H1 (cell line): ENCODE measurements at regions not wholly inside any gene's neighbourhood (a gene's known extent, or its start where the extent isn't known, plus 50 kb on each side); places are given as distances from the start of the nearest gene placed in this dataset.

Experiments used
- CTCF ChIA-PET: fragments of 300-600 bp; sonication (Branson Sonifier 250); formaldehyde crosslinking; loops from one replicate; lab custom pipeline; 2021; ENCODE audit not compliant: partially characterized antibody; lab: Charles Lee
- POLR2A ChIA-PET: fragments of 300-600 bp; sonication (Branson Sonifier 250); formaldehyde crosslinking; loops from one replicate; lab custom pipeline; 2021; ENCODE audit warnings: inconsistent platforms; ENCODE audit not compliant: partially characterized antibody; lab: Charles Lee
- DNase-seq, 2 experiments: peaks; one replicate each; pipeline versions ENCODE4 v3.0.0 to v3.0.0-alpha.2; 2010 to 2022; ENCODE audit warnings: low spot score in 2 of 2, low read depth in 1 of 2, mixed read lengths in 1 of 2
- FAIRE-seq: peaks from 2 replicates; lab custom pipeline; 2011; peaks lifted over from hg19 to GRCh38; lab: Jason Lieb, UNC
- H2AFZ ChIP-seq: 2 replicates; pipeline ENCODE4 v1.8.1; 2012; ENCODE audit warnings: low read length, inconsistent platforms
- H2AK5ac ChIP-seq: 2 replicates; pipeline ENCODE4 v1.6.1; 2013; ENCODE audit warnings: low read depth, low read length
- H2BK120ac ChIP-seq: replicated peaks from 2 replicates; pipeline ENCODE3; 2013; ENCODE audit warnings: low read depth, low read length, inconsistent platforms
- H2BK12ac ChIP-seq: 2 replicates; pipeline ENCODE4 v1.6.1; 2013; ENCODE audit warnings: low read depth, low read length
- H2BK15ac ChIP-seq: 2 replicates; pipeline ENCODE4 v1.6.1; 2013; ENCODE audit warnings: low read length
- H2BK20ac ChIP-seq: 2 replicates; pipeline ENCODE4 v1.6.1; 2013; ENCODE audit warnings: low read length
- H2BK5ac ChIP-seq: 2 replicates; pipeline ENCODE4 v1.6.1; 2013; ENCODE audit warnings: low read depth, low read length
- H3K14ac ChIP-seq: 2 replicates; pipeline ENCODE4 v1.6.1; 2013; ENCODE audit warnings: inconsistent platforms; ENCODE audit not compliant: insufficient read length
- H3K18ac ChIP-seq: 2 replicates; pipeline ENCODE4 v1.6.1; 2013; ENCODE audit warnings: low read length; ENCODE audit errors: extremely low read depth
- H3K23ac ChIP-seq: 2 replicates; pipeline ENCODE4 v1.6.1; 2013; ENCODE audit warnings: inconsistent platforms; ENCODE audit not compliant: insufficient read length
- H3K23me2 ChIP-seq: 2 replicates; pipeline ENCODE4 v1.6.1; 2013; ENCODE audit warnings: low read depth, low read length
- H3K27ac ChIP-seq: 2 replicates; pipeline ENCODE4 v1.6.1; 2011; ENCODE audit warnings: low read depth, low read length, inconsistent platforms
- H3K27me3 ChIP-seq, 4 experiments: replicated peaks in 1 of 4; 1 replicate in 1 of 4; 2 replicates in 3 of 4; pipeline versions ENCODE4 v1.6.1 to v1.8.1; 2011 to 2013; ENCODE audit warnings: low read length in 3 of 4, mild to moderate bottlenecking in 3 of 4, inconsistent platforms in 2 of 4, mixed read lengths in 2 of 4, moderate library complexity in 1 of 4; ENCODE audit not compliant: control insufficient read depth in 3 of 4, insufficient read depth in 3 of 4; ENCODE audit errors: extremely low read depth in 1 of 4
- H3K36me3 ChIP-seq, 4 experiments: 2 replicates each; pipeline versions ENCODE4 v1.6.1 to v1.8.1; 2011 to 2013; ENCODE audit warnings: mild to moderate bottlenecking in 4 of 4, low read length in 3 of 4, moderate library complexity in 2 of 4, control low read depth in 1 of 4, inconsistent platforms in 1 of 4; ENCODE audit not compliant: insufficient read depth in 4 of 4, control insufficient read depth in 2 of 4
- H3K4ac ChIP-seq: replicated peaks from 2 replicates; pipeline ENCODE3; 2013; ENCODE audit warnings: low read length, low read depth, mixed read lengths, inconsistent platforms; ENCODE audit not compliant: insufficient read length
- H3K4me1 ChIP-seq, 4 experiments: replicated peaks in 1 of 4; 1 replicate in 1 of 4; 2 replicates in 3 of 4; pipeline versions ENCODE4 v1.6.1 to v1.8.1; 2011 to 2013; ENCODE audit warnings: low read length in 3 of 4, inconsistent platforms in 2 of 4, mixed read lengths in 1 of 4; ENCODE audit not compliant: insufficient read depth in 4 of 4, control insufficient read depth in 3 of 4
- H3K4me2 ChIP-seq, 2 experiments: 2 replicates each; pipeline versions ENCODE4 v1.6.1 to v1.8.1; 2011 to 2013; ENCODE audit warnings: low read depth in 2 of 2, low read length in 2 of 2, control low read depth in 1 of 2, inconsistent platforms in 1 of 2, mild to moderate bottlenecking in 1 of 2; ENCODE audit not compliant: insufficient read depth in 1 of 2
- H3K4me3 ChIP-seq, 4 experiments: fragments of 200-600, 300-600 bp in 1 of 4; sonication (generic), shearing (Covaris generic), sonication (Bioruptor Twin) in 1 of 4; 2 replicates each; pipeline versions ENCODE4 v1.5.1 to v1.8.1; 2011 to 2016; ENCODE audit warnings: low read length in 4 of 4, low read depth in 3 of 4, control low read depth in 2 of 4, inconsistent platforms in 2 of 4, mild to moderate bottlenecking in 2 of 4, mixed read lengths in 1 of 4, moderate library complexity in 1 of 4; ENCODE audit not compliant: insufficient read depth in 2 of 4; ENCODE audit errors: extremely low read depth in 1 of 4
- H3K56ac ChIP-seq: replicated peaks from 2 replicates; pipeline ENCODE3; 2013; ENCODE audit warnings: low read depth, mild to moderate bottlenecking, mixed read lengths, low read length, inconsistent platforms; ENCODE audit not compliant: insufficient read length
- H3K79me1 ChIP-seq: 2 replicates; pipeline ENCODE4 v1.6.1; 2013; ENCODE audit warnings: low read depth, low read length, control low read depth
- H3K79me2 ChIP-seq, 2 experiments: 2 replicates each; pipeline versions ENCODE4 v1.6.1 to v1.8.1; 2012 to 2013; ENCODE audit warnings: low read length in 2 of 2, mild to moderate bottlenecking in 2 of 2, inconsistent platforms in 1 of 2; ENCODE audit not compliant: insufficient read depth in 2 of 2, control insufficient read depth in 1 of 2
- H3K9ac ChIP-seq, 4 experiments: replicated peaks in 1 of 4; 1 replicate in 1 of 4; 2 replicates in 3 of 4; pipeline versions ENCODE4 v1.6.1 to v1.8.1; 2011 to 2013; ENCODE audit warnings: low read depth in 3 of 4, low read length in 3 of 4, control low read depth in 2 of 4, mild to moderate bottlenecking in 2 of 4, moderate library complexity in 2 of 4, inconsistent platforms in 1 of 4; ENCODE audit errors: extremely low read depth in 1 of 4
- H3K9me3 ChIP-seq, 2 experiments: 2 replicates each; pipeline versions ENCODE4 v1.6.1 to v1.8.1; 2012 to 2013; ENCODE audit warnings: mild to moderate bottlenecking in 2 of 2, moderate library complexity in 2 of 2, control low read depth in 1 of 2, inconsistent platforms in 1 of 2, low read depth in 1 of 2, low read length in 1 of 2, mixed read lengths in 1 of 2; ENCODE audit not compliant: insufficient read depth in 2 of 2
- H4K20me1 ChIP-seq, 2 experiments: replicated peaks in 1 of 2; 2 replicates each; pipeline versions ENCODE3 to v1.8.1; 2011 to 2013; ENCODE audit warnings: inconsistent platforms in 2 of 2, low read length in 2 of 2, mild to moderate bottlenecking in 1 of 2; ENCODE audit not compliant: insufficient read depth in 2 of 2, control insufficient read depth in 1 of 2
- H4K5ac ChIP-seq: 2 replicates; pipeline ENCODE4 v1.6.1; 2013; ENCODE audit warnings: low read length, low read depth, mixed read lengths, inconsistent platforms; ENCODE audit not compliant: insufficient read length
- H4K8ac ChIP-seq: 2 replicates; pipeline ENCODE4 v1.8.0; 2013; ENCODE audit warnings: mild to moderate bottlenecking, moderate library complexity, low read length, inconsistent platforms; ENCODE audit not compliant: insufficient read depth; ENCODE audit errors: extremely low read depth
- H4K91ac ChIP-seq: replicated peaks from 2 replicates; pipeline ENCODE3; 2013; ENCODE audit warnings: low read length, mixed read lengths, inconsistent platforms; ENCODE audit not compliant: insufficient read length
- CBX5 ChIP-seq: fragments of 300-800, 300-1000 bp; sonication (generic); IDR thresholded peaks from 2 replicates; pipeline ENCODE4 v1.7.1; 2016; ENCODE audit warnings: antibody characterized with exemption, low read length, low read depth
- CBX8 ChIP-seq: fragments of 300-800, 300-1000 bp; sonication (generic); IDR thresholded peaks from 2 replicates; pipeline ENCODE4 v1.7.1; 2016; ENCODE audit warnings: low read depth, low read length, borderline replicate concordance
- CEBPB ChIP-seq: IDR thresholded peaks from 2 replicates; pipeline ENCODE4 v1.6.1; 2012; ENCODE audit warnings: low read depth, low read length
- CHD2 ChIP-seq: IDR thresholded peaks from 2 replicates; pipeline ENCODE4 v1.6.1; 2012; ENCODE audit warnings: low read length, improper control_type of control experiment
- CTBP2 ChIP-seq: IDR thresholded peaks from 2 replicates; pipeline ENCODE4 v1.7.0; 2011; ENCODE audit warnings: borderline replicate concordance, mild to moderate bottlenecking, moderate library complexity, mixed read lengths, low read length; ENCODE audit not compliant: insufficient read depth, insufficient read length
- EGR1 ChIP-seq: IDR thresholded peaks from 2 replicates; pipeline ENCODE4 v1.6.1; 2011; ENCODE audit warnings: low read depth, low read length, borderline replicate concordance
- KDM1A ChIP-seq: fragments of 200-600, 300-600 bp; sonication (generic); IDR thresholded peaks from 2 replicates; pipeline ENCODE4 v1.7.1; 2016; ENCODE audit warnings: mild to moderate bottlenecking, low read length, borderline replicate concordance
- NANOG ChIP-seq: IDR thresholded peaks from 2 replicates; pipeline ENCODE4 v1.6.1; 2011; ENCODE audit warnings: low read length, low read depth, mild to moderate bottlenecking, inconsistent platforms; ENCODE audit not compliant: insufficient read depth, poor library complexity, severe bottlenecking
- RBBP5 ChIP-seq: IDR thresholded peaks from 2 replicates; pipeline ENCODE4 v1.7.1; 2012; ENCODE audit warnings: low read depth, mild to moderate bottlenecking, inconsistent platforms, low read length, moderate library complexity, borderline replicate concordance
- RXRA ChIP-seq: IDR thresholded peaks from 2 replicates; pipeline ENCODE4 v1.6.1; 2011; ENCODE audit warnings: low read depth, mild to moderate bottlenecking, low read length, moderate library complexity; ENCODE audit not compliant: insufficient read depth
- SIRT6 ChIP-seq: IDR thresholded peaks from one replicate; pipeline ENCODE4 v1.7.1; 2012; ENCODE audit warnings: low read length, inconsistent platforms
- SIX5 ChIP-seq: IDR thresholded peaks from 2 replicates; pipeline ENCODE4 v1.6.1; 2011; ENCODE audit warnings: mild to moderate bottlenecking, low read depth, low read length
- WGBS, 2 experiments: shearing (Covaris generic) in 1 of 2; methylation state at CpG; one replicate each; pipeline versions ENCODE4 v1.1.6 to v1.1.7; 2013 to 2015; ENCODE audit warnings: low lambda C conversion rate in 2 of 2, mixed read lengths in 2 of 2, inconsistent platforms in 1 of 2, low coverage in 1 of 2, missing lambda C conversion rate in 1 of 2; ENCODE audit not compliant: insufficient replicate concordance in 2 of 2, insufficient coverage in 1 of 2, insufficient read length in 1 of 2; ENCODE audit errors: extremely low coverage in 1 of 2, missing lambda C conversion rate in 1 of 2; 5-methylcytosine and 5-hydroxymethylcytosine counted together
- TF ChIP-seq, protein P1 (sequence below): IDR thresholded peaks from 2 replicates; pipeline ENCODE4 v1.6.1; 2011; ENCODE audit warnings: low read depth, mild to moderate bottlenecking, low read length; ENCODE audit not compliant: insufficient read depth

DNA sequence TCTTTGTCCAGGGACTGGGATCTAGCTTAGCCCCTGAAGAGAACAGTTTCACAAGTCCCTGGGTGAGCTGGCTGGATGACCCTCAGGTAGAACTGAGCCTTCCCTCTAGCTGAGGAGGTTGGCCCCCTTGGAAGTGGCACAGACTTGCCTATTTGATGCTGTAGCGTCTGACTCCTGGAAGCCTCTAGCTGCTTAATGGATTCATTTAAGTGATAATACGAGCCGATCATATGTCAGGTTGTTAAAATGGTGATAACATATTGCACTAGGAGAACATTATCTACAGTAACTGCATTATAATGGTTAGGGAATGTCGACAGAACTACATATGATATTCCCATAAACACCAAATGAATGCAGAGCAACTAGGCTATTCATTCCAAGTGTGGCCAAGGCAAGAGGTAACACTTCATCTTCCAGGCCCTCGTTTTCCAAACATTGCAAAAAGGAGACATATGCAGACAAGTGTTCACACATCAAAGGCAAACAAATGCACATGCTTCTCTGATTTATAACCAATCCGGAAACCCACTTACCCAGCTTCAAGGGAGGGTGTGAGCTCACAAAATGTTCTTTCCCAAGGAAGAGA, 340.1 kb upstream of the PLXNA2 start:
- no peaks in the 10 kb centered on the region for H3K27me3 ChIP-seq
- H4K8ac ChIP-seq = no peak overlapping the region
- no peak overlapping the region for H3K14ac ChIP-seq
- H3K4me2 ChIP-seq = no peak overlapping the region
- no peak overlapping the region for H3K4me3 ChIP-seq
- H4K5ac ChIP-seq = no peak overlapping the region
- H3K9me3 ChIP-seq = no peaks in the 10 kb centered on the region
- no peak overlapping the region for H3K56ac ChIP-seq
- no peak overlapping the region for H3K4ac ChIP-seq
- H3K27ac ChIP-seq = no peak overlapping the region
- DNase-seq (no peak), FAIRE-seq (no peak)
- no peaks in the 10 kb centered on the region for H3K36me3 ChIP-seq
- H4K91ac ChIP-seq = no peak overlapping the region
- H2AK5ac ChIP-seq = no peak overlapping the region
- 85% methylated on average over 6 of the region's 6 CpGs; no CpG with 5 or more reads in 1 of the 2 experiments for WGBS, 2 experiments
- no peaks in the 10 kb centered on the region for H4K20me1 ChIP-seq
- ChIA-PET POLR2A (no interaction called here), CTCF (interaction anchor here (0.6 to 0.9 kb wide), 3 partner anchors 9 to 21 kb away, joined by 3 read pairs; no protein-coding TSS in a partner anchor)
- no peak overlapping the region for H2BK20ac ChIP-seq
- H3K79me2 ChIP-seq = no peaks in the 10 kb centered on the region
- H3K79me1 ChIP-seq = no peaks in the 10 kb centered on the region
- H3K9ac ChIP-seq = no peak overlapping the region
- H2BK120ac ChIP-seq = no peak overlapping the region
- H3K4me1 ChIP-seq = no peaks in the 10 kb centered on the region
- no peaks in the 10 kb centered on the region for H3K23me2 ChIP-seq
- no peak overlapping the region for H2BK15ac ChIP-seq
- H2AFZ ChIP-seq = no peak overlapping the region
- H2BK12ac ChIP-seq = no peak overlapping the region
- no peak overlapping the region for H2BK5ac ChIP-seq
- H3K18ac ChIP-seq = no peak overlapping the region
- no peak overlapping the region for H3K23ac ChIP-seq
- TF ChIP-seq KDM1A (no peak), SIX5 (no peak), NANOG (no peak), CBX5 (no peak), CBX8 (no peak), EGR1 (no peak), SIRT6 (no peak), RXRA (no peak), CEBPB (no peak), CHD2 (no peak), CTBP2 (no peak), RBBP5 (no peak)
- TF ChIP-seq, protein P1, sequence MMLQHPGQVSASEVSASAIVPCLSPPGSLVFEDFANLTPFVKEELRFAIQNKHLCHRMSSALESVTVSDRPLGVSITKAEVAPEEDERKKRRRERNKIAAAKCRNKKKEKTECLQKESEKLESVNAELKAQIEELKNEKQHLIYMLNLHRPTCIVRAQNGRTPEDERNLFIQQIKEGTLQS = no peak
